Mesenchymal stem cell (in vitro differentiated cells and primary cell): ENCODE measurements at regions not wholly inside any gene's neighbourhood (a gene's known extent, or its start where the extent isn't known, plus 50 kb on each side); places are given as distances from the start of the nearest gene placed in this dataset.

Source experiments
- DNase-seq: peaks from one replicate; pipeline ENCODE4 v3.0.0-alpha.2; 2013
- H2AFZ ChIP-seq: one replicate; pipeline ENCODE4 v1.6.1; 2013; ENCODE audit warnings: low read depth, mild to moderate bottlenecking, control low read depth, inconsistent platforms, low read length, moderate library complexity
- H2AK5ac ChIP-seq: 2 replicates; pipeline ENCODE4 v1.6.1; 2013; ENCODE audit warnings: low read length, moderate library complexity, mild to moderate bottlenecking, inconsistent platforms; ENCODE audit not compliant: severe bottlenecking
- H2BK120ac ChIP-seq: one replicate; pipeline ENCODE4 v1.6.1; 2013; ENCODE audit warnings: low read depth, mild to moderate bottlenecking, inconsistent platforms, low read length, moderate library complexity
- H2BK12ac ChIP-seq, 2 experiments: one replicate each; pipeline ENCODE4 v1.6.1; 2013; ENCODE audit warnings: inconsistent platforms in 2 of 2, low read length in 2 of 2, mild to moderate bottlenecking in 2 of 2, moderate library complexity in 2 of 2, control low read depth in 1 of 2
- H2BK15ac ChIP-seq: one replicate; pipeline ENCODE4 v1.6.1; 2013; ENCODE audit warnings: mild to moderate bottlenecking, low read depth, inconsistent platforms; ENCODE audit not compliant: poor library complexity, severe bottlenecking
- H2BK5ac ChIP-seq: 2 replicates; pipeline ENCODE4 v1.6.1; 2013; ENCODE audit warnings: low read depth, mild to moderate bottlenecking, low read length, control low read depth, inconsistent platforms; ENCODE audit not compliant: poor library complexity, severe bottlenecking
- H3K14ac ChIP-seq, 2 experiments: one replicate each; pipeline ENCODE4 v1.6.1; 2013; ENCODE audit warnings: inconsistent platforms in 2 of 2, low read length in 2 of 2, control low read depth in 1 of 2, mild to moderate bottlenecking in 1 of 2, moderate library complexity in 1 of 2
- H3K18ac ChIP-seq, 2 experiments: one replicate each; pipeline ENCODE4 v1.6.1; 2013; ENCODE audit warnings: inconsistent platforms in 2 of 2, low read length in 2 of 2, control low read depth in 1 of 2, low read depth in 1 of 2, mild to moderate bottlenecking in 1 of 2
- H3K23ac ChIP-seq, 2 experiments: one replicate each; pipeline ENCODE4 v1.6.1; 2013; ENCODE audit warnings: inconsistent platforms in 2 of 2, low read length in 2 of 2, mild to moderate bottlenecking in 2 of 2, moderate library complexity in 2 of 2, control low read depth in 1 of 2
- H3K27ac ChIP-seq: 2 replicates; pipeline ENCODE4 v1.5.1; 2013; ENCODE audit warnings: mild to moderate bottlenecking, moderate library complexity, low read length, control low read depth, inconsistent platforms; ENCODE audit not compliant: poor library complexity, severe bottlenecking
- H3K27me3 ChIP-seq, 2 experiments: 2 replicates each; pipeline versions ENCODE4 v1.6.1 to v1.7.0; 2013; ENCODE audit warnings: low read length in 2 of 2, mild to moderate bottlenecking in 2 of 2, moderate library complexity in 2 of 2, control low read depth in 1 of 2, inconsistent platforms in 1 of 2; ENCODE audit not compliant: control insufficient read depth in 1 of 2, insufficient read depth in 1 of 2
- H3K36me3 ChIP-seq, 2 experiments: 2 replicates each; pipeline versions ENCODE4 v1.6.1 to v1.7.0; 2013; ENCODE audit warnings: low read length in 2 of 2, control low read depth in 1 of 2, inconsistent platforms in 1 of 2, low read depth in 1 of 2, mild to moderate bottlenecking in 1 of 2; ENCODE audit not compliant: insufficient read depth in 2 of 2, control insufficient read depth in 1 of 2
- H3K4ac ChIP-seq, 2 experiments: one replicate each; pipeline ENCODE4 v1.6.1; 2013; ENCODE audit warnings: inconsistent platforms in 2 of 2, low read length in 2 of 2, mild to moderate bottlenecking in 2 of 2, moderate library complexity in 2 of 2, control low read depth in 1 of 2, low read depth in 1 of 2
- H3K4me1 ChIP-seq: 2 replicates; pipeline ENCODE4 v1.6.1; 2013; ENCODE audit warnings: low read depth, low read length, control low read depth; ENCODE audit not compliant: control insufficient read depth, insufficient read depth
- H3K4me2 ChIP-seq: 2 replicates; pipeline ENCODE4 v1.6.1; 2013; ENCODE audit warnings: low read length, mild to moderate bottlenecking, inconsistent platforms; ENCODE audit not compliant: poor library complexity, severe bottlenecking
- H3K4me3 ChIP-seq, 2 experiments: 2 replicates each; pipeline versions ENCODE4 v1.5.1 to v1.7.0; 2013; ENCODE audit warnings: low read length in 2 of 2, mild to moderate bottlenecking in 2 of 2, control low read depth in 1 of 2, low read depth in 1 of 2; ENCODE audit not compliant: insufficient read depth in 1 of 2
- H3K79me1 ChIP-seq: replicated peaks from 2 replicates; pipeline ENCODE4 v1.6.1; 2013; ENCODE audit warnings: mild to moderate bottlenecking, control low read depth, low read length, inconsistent platforms; ENCODE audit not compliant: poor library complexity, severe bottlenecking
- H3K9ac ChIP-seq: 2 replicates; pipeline ENCODE4 v1.7.0; 2013; ENCODE audit warnings: mild to moderate bottlenecking, low read length, moderate library complexity
- H3K9me3 ChIP-seq: 2 replicates; pipeline ENCODE4 v1.7.0; 2013; ENCODE audit warnings: mild to moderate bottlenecking, low read length; ENCODE audit not compliant: control insufficient read depth
- H4K8ac ChIP-seq: one replicate; pipeline ENCODE4 v1.6.1; 2013; ENCODE audit warnings: inconsistent platforms, mild to moderate bottlenecking, low read length, moderate library complexity
- H4K91ac ChIP-seq: one replicate; pipeline ENCODE4 v1.6.1; 2013; ENCODE audit warnings: mild to moderate bottlenecking, low read length, inconsistent platforms
- WGBS: methylation state at CpG from one replicate; pipeline ENCODE4 v1.1.7; 2013; ENCODE audit warnings: mixed read lengths; 5-methylcytosine and 5-hydroxymethylcytosine counted together

- H2BK5ac ChIP-seq = no peak overlapping the region
- no peak overlapping the region for H3K23ac ChIP-seq
- H3K4ac ChIP-seq = no peak overlapping the region
- no peaks in the 10 kb centered on the region for H3K36me3 ChIP-seq
- H3K27ac ChIP-seq = no peak overlapping the region
- H3K27me3 ChIP-seq = no peaks in the 10 kb centered on the region
- no peak overlapping the region for H2BK12ac ChIP-seq
- no peak overlapping the region for H4K91ac ChIP-seq
- H3K79me1 ChIP-seq = no peaks in the 10 kb centered on the region
- H3K14ac ChIP-seq = no peak overlapping the region
- no peak overlapping the region for H4K8ac ChIP-seq
- no peak overlapping the region for H2BK15ac ChIP-seq
- H3K4me2 ChIP-seq = no peak overlapping the region
- H2BK120ac ChIP-seq = no peak overlapping the region
- no peaks in the 10 kb centered on the region for H3K9me3 ChIP-seq
- no peak overlapping the region for H3K4me3 ChIP-seq
- H3K4me1 ChIP-seq = no peaks in the 10 kb centered on the region
- H2AK5ac ChIP-seq = no peak overlapping the region
- DNase-seq = no peak
- no peak overlapping the region for H3K18ac ChIP-seq
- H3K9ac ChIP-seq = no peak overlapping the region
- WGBS = 82% methylated on average over 3 of the region's 3 CpGs
- no peak overlapping the region for H2AFZ ChIP-seq
Measured at GRCh38 chr5:175027390-175027789, 303.0 kb downstream of the MSX2 start.

DNA sequence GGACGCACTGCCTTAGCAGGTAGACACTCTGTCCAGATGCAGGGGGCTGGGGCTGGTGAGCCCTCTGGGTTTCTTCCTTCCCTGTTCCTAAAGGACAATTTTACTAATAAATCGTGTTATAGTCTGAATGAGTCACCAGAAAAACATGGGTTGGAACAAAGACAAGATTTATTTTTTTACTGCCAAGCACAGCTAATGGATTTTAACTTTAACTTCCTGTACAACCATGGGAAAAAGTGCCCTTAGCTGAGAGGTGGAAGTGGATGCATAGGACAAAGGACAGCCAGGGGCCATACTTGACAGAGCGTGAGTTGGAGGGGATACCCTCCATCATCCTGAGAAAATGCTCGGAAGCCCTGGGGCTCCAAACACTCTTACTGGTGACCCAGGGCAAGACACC lies 300.7 kb downstream of the MSX2 start:
- H3K4me2 ChIP-seq = no peak overlapping the region
- H2BK120ac ChIP-seq = no peak overlapping the region
- no peaks in the 10 kb centered on the region for H3K9me3 ChIP-seq
- no peaks in the 10 kb centered on the region for H3K36me3 ChIP-seq
- no peak overlapping the region for H2AFZ ChIP-seq
- H3K4ac ChIP-seq = no peak overlapping the region
- no peaks in the 10 kb centered on the region for H3K27me3 ChIP-seq
- no peaks in the 10 kb centered on the region for H3K4me1 ChIP-seq
- H3K18ac ChIP-seq = no peak overlapping the region
- H2BK5ac ChIP-seq = no peak overlapping the region
- no peak overlapping the region for H3K14ac ChIP-seq
- H2BK12ac ChIP-seq = no peak overlapping the region
- no peak overlapping the region for H3K9ac ChIP-seq
- H3K4me3 ChIP-seq = no peak overlapping the region
- no peak overlapping the region for H2AK5ac ChIP-seq
- H4K8ac ChIP-seq = no peak overlapping the region
- 52% methylated on average over 3 of the region's 4 CpGs for WGBS
- no peaks in the 10 kb centered on the region for H3K79me1 ChIP-seq
- no peak overlapping the region for H2BK15ac ChIP-seq
- no peak for DNase-seq
- no peak overlapping the region for H3K27ac ChIP-seq
- no peak overlapping the region for H3K23ac ChIP-seq
- no peak overlapping the region for H4K91ac ChIP-seq

DNA sequence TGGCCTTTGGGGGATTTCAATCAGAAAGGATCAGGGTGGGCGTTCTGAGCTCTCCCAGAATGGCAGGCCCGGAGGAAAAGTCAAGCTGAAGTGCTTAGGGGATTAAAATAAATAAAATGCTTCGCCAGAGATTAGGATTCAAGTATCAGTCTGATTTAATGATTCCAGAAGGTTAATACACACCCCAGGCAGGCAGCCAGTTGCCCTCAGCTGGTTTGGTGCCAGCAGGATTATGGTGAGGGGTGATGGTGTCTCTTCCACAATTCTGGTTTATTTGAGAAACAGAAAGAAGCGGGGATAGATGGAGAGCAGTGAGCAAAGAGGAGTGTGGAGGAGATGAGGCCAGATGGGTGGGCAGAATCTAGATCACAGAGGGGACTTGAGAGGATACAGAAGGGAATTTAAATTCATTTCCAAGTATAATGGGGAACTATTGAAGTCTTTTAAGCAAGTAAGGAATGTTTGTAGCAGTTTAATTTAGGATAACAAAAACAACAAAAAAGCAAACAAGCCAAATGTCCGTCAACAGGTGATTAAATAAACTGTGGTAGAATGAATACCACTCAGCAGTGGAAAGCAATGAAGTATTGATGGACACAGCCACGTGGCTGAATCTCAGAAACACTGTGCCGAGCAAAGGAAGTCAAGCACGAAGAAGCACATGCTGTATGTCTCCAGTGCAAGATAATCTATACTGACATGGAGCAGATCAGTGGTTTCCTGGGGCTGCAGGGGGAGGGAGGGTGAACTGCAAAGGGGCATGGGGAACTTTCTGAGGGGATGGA lies 297.7 kb downstream of the MSX2 start:
- no peaks in the 10 kb centered on the region for H3K36me3 ChIP-seq
- DNase-seq = no peak
- H2BK15ac ChIP-seq = no peak overlapping the region
- H4K8ac ChIP-seq = no peak overlapping the region
- H2AFZ ChIP-seq = no peak overlapping the region
- no peak overlapping the region for H2BK5ac ChIP-seq
- H4K91ac ChIP-seq = no peak overlapping the region
- no peak overlapping the region for H3K18ac ChIP-seq
- no peak overlapping the region for H3K4me2 ChIP-seq
- H3K23ac ChIP-seq = no peak overlapping the region
- 50% methylated on average over 8 of the region's 8 CpGs for WGBS
- no peak overlapping the region for H3K27ac ChIP-seq
- no peak overlapping the region for H2AK5ac ChIP-seq
- no peak overlapping the region for H3K4ac ChIP-seq
- H3K27me3 ChIP-seq = no peaks in the 10 kb centered on the region
- H2BK120ac ChIP-seq = no peak overlapping the region
- no peaks in the 10 kb centered on the region for H3K4me1 ChIP-seq
- H3K4me3 ChIP-seq = no peak overlapping the region
- no peak overlapping the region for H3K9ac ChIP-seq
- H2BK12ac ChIP-seq = no peak overlapping the region
- H3K79me1 ChIP-seq = no peaks in the 10 kb centered on the region
- H3K9me3 ChIP-seq = no peaks in the 10 kb centered on the region
- no peak overlapping the region for H3K14ac ChIP-seq

GRCh38 chr5:175021321-175021720 lies 296.9 kb downstream of the MSX2 start:
- Histone ChIP-seq H3K4me1 (no peaks in the 10 kb centered on the region), H2BK12ac (no peak overlapping the region), H4K91ac (no peak overlapping the region), H2AFZ (no peak overlapping the region), H3K4me3 (no peak overlapping the region), H3K9ac (no peak overlapping the region), H3K27ac (no peak overlapping the region), H3K4ac (no peak overlapping the region), H2BK120ac (no peak overlapping the region), H2BK15ac (no peak overlapping the region), H3K4me2 (no peak overlapping the region), H3K27me3 (no peaks in the 10 kb centered on the region), H3K14ac (no peak overlapping the region), H3K23ac (no peak overlapping the region), H2BK5ac (no peak overlapping the region), H2AK5ac (no peak overlapping the region), H3K36me3 (no peaks in the 10 kb centered on the region), H3K18ac (no peak overlapping the region), H3K79me1 (no peaks in the 10 kb centered on the region), H4K8ac (no peak overlapping the region), H3K9me3 (no peaks in the 10 kb centered on the region)
- 56% methylated on average over 2 of the region's 2 CpGs for WGBS
- DNase-seq = no peak
